Astrocyte of the cerebellum (primary cell): ENCODE measurements at regions not wholly inside any gene's neighbourhood (a gene's known extent, or its start where the extent isn't known, plus 50 kb on each side); places are given as distances from the start of the nearest gene placed in this dataset.
"Not testable (repeated sequence)": the region's sequence is repeated elsewhere in the genome, so short reads cannot be mapped to it uniquely, and the experiment has no call there.

Experiments
- DNase-seq: peaks from one replicate; pipeline ENCODE4 v3.0.0-alpha.2; 2011; ENCODE audit warnings: low read depth
- H3K4me3 ChIP-seq: 2 replicates; pipeline ENCODE4 v1.5.1; 2011; ENCODE audit warnings: mild to moderate bottlenecking, low read depth, low read length, moderate library complexity
- CTCF ChIP-seq: IDR thresholded peaks from 2 replicates; pipeline ENCODE4 v1.5.1; 2012; ENCODE audit warnings: low read length, low read depth, moderate library complexity, mild to moderate bottlenecking; ENCODE audit errors: missing control alignments
- in situ Hi-C: cut with HindIII; loops from 2 replicates; pipeline ENCODE4 v1.10.0; 2017; ENCODE audit warnings: low sequenced_read_pairs

DNA sequence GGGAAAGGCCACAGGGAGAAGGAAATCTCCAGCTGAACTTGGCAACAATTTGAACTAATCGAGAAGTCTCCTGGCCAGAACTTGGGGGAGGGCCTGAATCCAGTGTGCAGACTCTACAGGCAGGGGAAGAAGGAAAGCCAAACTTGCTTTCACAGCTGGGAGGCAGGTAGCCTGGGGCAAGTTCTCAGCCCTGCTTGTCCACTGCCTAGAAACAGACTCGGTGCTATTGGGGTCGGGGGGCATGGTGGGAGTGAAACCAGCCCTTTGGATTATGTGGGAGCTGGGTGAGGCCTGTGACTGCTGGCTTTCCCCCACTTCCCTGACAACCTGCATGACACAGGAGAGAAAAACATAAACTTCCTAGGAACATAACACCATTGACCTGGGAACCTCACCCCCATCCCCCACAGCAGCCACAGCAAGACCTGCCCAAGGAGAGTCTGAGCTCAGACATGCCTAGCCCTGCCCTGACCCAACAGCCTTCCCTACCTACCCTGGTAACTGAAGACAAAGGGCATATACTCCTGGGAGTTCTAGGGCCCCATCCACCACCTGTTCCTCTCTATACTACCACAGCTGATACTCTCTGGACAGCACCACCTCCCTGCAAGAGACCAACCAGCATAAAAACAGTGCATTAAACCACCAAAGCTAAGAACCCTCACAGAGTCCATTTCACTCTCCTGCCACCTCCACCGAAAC lies 103.7 kb upstream of the MNS1 start:
- TF ChIP-seq CTCF: no peak
- no peak for DNase-seq
- H3K4me3 ChIP-seq: no peak overlapping the region
- in situ Hi-C loops: no loop called here

DNA sequence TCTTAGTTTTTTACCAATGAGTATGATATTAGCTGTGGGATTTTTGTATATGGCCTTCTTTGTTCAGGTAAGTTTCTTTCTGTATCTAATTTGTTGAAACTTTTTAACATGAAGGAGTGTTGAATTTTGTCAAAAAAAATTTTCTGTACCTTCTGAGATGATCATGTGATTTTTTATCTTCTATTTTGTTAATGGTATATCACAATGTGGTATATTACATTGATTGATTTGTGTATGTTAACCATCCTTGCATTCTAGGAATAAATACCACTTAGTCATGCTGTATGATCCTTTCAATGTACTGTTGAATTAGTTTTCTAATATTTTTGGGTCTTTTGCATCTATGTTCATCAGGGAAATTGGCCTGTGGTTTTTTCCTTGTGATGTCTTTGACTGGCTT lies 92.5 kb upstream of the MNS1 start:
- TF ChIP-seq CTCF: no peak
- no peak overlapping the region for H3K4me3 ChIP-seq
- in situ Hi-C loops: no loop called here
- no peak for DNase-seq

DNA sequence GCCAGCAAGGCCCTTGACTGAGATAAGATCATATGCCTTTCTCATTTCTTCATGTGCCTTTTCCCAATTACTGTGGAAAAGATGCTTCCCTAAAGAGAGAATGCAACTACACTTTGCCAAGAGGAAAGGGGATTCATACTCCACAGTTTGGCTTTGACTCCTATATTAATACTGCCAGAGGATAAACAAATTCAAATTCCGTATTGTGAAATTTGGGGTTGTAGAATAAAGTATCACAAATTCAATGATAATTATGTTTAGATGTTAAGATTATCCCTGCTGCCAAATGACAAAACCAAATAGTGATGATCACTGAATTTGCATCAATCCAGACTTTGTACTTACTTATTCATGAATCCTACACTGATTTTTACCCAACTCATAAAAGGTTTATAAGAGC lies 88.5 kb upstream of the MNS1 start:
- in situ Hi-C loops: no loop called here
- DNase-seq: no peak
- no peak for TF ChIP-seq CTCF
- no peak overlapping the region for H3K4me3 ChIP-seq

DNA sequence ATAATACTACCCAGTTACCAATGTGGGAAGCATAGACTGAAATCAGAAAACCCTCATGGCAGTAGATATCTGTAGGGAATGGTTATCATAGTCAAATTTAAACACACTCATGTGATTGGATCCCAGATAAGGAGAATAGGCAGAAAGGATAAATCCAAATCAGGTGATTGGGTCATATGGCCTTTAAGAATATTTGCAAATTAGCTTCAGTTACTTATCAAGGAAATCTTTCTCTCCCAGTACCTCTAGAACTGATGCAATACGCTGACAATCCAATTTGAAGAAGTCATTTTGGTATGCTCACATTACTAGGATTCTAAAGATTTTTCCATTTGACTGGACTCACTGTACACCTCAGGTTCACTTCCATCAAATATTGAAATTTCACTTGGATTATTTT lies 87.7 kb upstream of the MNS1 start:
- TF ChIP-seq CTCF: no peak
- in situ Hi-C loops: no loop called here
- no peak overlapping the region for H3K4me3 ChIP-seq
- DNase-seq: no peak

DNA sequence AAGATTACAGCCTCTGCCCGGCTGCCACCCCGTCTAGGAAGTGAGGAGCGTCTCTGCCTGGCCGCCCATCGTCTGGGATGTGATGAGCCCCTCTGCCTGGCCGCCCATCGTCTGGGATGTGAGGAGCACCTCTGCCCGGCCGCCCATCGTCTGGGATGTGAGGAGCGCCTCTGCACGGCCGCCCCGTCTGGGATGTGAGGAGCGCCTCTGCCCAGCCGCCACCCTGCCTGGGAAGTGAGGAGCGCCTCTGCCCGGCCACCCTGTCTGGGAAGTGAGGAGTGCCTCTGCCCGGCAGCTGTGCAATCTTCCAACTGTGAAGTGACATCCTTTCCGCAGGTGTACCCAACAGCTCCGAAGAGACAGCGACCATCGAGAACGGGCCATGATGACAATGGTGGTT lies 75.6 kb upstream of the MNS1 start:
- H3K4me3 ChIP-seq, in situ Hi-C loops, DNase-seq: not testable (repeated sequence)

GRCh38 chr15:56540157-56540556 lies 75.2 kb upstream of the MNS1 start:
- DNase-seq, in situ Hi-C loops, H3K4me3 ChIP-seq: not testable (repeated sequence)

- no peak for DNase-seq
- in situ Hi-C loops: no loop called here
- H3K4me3 ChIP-seq: no peak overlapping the region
- TF ChIP-seq CTCF: no peak
These were observed 74.1 kb upstream of the MNS1 start for GRCh38 chr15:56538901-56539545.

DNA sequence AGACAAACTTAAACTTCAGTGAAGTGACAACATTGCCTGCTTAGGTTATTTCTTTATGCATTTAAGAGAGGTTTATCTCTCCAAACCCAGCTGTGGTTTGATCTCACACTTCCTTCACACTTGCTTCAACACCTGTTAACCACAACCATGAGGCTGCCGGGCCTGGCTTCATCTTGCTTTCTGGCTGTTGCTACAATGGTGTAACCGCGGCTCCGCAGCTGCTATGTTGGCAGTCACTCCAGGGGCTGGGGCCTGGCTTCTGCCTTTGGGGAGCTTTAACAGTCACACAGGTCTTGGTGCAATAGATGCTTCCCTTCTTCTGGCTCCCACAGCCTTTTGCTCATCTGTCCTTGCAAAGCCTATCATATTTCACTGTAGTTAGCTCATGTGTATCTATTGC lies 72.9 kb upstream of the MNS1 start:
- TF ChIP-seq CTCF: no peak
- in situ Hi-C loops: no loop called here
- DNase-seq: no peak
- no peak overlapping the region for H3K4me3 ChIP-seq
